ENCODE measurements at regions not wholly inside any gene's neighbourhood (a gene's known extent, or its start where the extent isn't known, plus 50 kb on each side); places are given as distances from the start of the nearest gene placed in this dataset.

DNA sequence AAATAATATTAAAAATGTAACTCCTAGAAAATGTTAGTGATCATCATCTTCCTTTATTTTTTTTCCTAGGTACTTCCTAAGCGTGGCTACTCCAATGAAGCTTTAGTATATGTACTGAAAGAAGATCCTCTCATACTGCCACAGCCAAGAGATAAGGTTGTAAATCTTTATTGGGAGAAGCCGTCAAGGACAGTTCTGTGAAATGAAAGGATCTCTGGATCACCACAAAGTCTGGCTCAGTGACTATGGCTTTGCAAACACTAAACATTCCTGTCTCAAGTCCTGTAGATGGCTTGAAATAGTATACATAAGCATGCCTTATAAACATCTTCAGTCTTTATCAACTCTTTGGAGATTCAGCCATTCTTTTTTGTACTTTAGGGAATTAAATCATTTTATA, 61.2 kb upstream of the DPH5 start:
- DNase-seq (ENCODE audit: low read depth in 3 of 3), result no peak

DNA sequence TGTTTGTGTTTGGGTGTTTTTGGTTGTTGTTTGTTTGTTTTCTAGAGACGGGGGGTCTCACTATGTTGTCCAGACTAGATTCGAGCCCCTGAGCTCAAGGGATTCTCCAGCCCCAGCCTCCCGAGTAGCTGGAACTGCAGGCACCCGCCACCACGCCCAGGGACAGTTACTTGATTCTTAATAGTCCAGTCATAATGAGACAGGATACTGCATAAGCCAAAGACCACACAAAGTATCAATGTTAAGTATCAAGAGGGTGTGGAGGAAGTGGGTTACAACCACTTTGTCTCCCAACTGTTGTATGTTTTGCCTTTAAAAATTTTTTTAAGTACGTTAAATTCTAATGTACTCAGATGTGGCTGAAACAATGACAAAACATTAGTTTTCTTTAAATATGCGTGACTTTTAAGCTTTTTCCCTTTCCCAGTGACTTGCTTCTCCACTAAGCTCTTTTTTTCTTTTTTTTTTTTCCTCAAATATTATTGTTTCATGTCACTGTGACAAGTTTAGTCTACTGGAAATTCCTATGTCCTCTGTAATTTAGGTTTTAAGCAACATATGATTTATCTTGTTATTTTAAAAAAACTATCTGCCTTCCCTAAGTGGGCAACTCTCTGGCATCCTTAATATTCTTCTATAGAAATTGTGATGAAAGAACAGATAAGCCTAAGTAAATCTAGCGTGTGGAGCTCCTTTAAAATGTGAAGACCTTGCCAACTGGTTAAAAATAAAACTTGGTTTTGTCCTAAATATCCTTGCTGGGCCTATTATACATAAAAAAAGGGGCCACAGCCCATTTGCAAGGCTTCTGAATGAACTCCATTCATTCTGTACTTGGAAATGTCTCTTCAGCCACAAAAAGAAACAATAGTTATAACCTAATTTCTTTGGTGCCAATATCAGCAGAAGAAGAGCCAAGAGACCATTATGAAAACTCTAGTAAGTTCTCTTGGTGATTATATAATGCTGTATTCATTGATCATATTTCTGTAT, 56.2 kb upstream of the DPH5 start:
- peak; percentile 4 to 25 (median 14) for DNase-seq (ENCODE audit: low read depth in 3 of 3)

DNA sequence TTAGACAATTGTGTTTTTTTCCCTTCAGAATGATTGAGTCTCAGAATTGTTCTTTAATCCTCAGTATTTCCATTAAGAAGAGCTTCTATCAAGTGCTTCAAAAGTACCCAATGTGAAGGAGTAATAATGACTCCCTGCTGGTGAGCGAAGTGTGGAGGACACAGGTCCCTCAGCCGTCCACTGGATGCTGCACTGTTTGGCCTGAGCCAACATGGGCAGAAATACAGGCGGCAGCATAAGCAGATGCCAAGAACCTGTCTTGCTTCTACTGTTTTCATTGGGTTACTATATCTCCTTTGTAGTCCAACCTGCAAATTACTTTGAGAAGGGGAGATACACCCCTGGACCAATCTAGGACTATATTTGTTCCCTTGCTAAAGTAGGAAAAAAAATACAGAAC, 55.3 kb upstream of the DPH5 start:
- no peak for DNase-seq (ENCODE audit: low read depth in 3 of 3)

DNA sequence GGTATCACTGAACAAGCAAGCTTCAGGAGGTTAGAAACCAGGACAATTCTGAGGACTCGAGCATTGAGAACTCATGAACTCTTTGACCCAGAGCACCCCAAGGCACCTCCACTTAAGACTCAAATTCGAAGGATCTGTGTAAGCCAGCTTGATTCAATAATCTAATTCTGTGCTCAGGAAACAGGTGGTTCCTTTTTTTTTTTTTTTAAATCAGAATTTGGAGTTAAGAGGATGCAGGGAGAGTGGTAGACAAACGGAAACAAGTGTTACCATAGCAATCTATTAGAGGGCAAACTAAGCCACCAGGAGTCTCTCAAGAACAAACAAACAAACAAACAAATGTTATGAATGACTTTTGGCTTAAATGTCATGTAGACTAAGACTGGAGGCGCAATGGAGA, 53.8 kb upstream of the DPH5 start:
- no peak for DNase-seq (ENCODE audit: low read depth in 3 of 3)

DNA sequence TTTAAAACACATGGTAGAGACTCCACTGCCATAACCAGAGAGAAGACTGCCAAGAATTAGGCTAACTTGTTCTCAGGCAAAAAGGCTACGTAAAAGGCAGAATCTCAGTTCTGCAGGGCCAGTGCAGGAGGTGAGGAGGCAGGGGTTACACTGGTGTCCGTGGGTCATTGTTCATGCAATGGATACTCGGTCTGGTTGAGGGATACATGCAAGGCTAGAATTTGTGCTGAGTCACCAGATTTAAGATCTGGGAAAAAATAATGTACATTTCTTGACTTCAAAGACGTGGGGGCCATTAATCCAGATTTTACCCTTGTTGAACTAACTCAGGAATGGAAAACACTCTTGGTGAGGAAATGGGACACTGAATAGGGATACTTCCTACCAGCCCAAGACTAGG, 52.3 kb upstream of the DPH5 start:
- no peak for DNase-seq (ENCODE audit: low read depth in 3 of 3)

DNA sequence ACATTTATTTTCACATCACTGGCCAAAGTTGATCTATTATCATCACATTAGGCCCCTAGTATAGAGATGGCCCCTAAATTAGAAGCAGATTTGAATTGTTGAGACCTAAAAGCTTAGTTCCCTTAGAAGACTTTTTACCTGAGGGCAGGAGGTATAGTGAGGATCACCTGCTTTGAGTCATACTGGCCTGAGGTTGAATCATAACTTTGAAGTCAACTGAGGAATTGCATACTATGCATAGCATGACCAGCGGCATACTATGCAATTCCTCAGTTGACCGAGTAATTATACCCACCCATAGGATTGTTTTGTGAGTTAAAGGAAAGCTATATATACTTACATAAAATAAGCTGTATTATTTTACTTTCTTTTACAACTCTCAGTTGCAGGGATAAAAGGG, 50.3 kb upstream of the DPH5 start:
- DNase-seq (ENCODE audit: low read depth in 3 of 3), result no peak

Data from stimulated activated CD4-positive, alpha-beta T cell treated with anti-CD3 and anti-CD28 coated beads, TNF-alpha, amount 100 ng/mL, for 48 hours (primary cell).